ENCODE measurements at regions not wholly inside any gene's neighbourhood (a gene's known extent, or its start where the extent isn't known, plus 50 kb on each side); places are given as distances from the start of the nearest gene placed in this dataset.

GRCh38 chr14:22303589-22304195 lies 285.3 kb downstream of the DAD1 start:
- Histone ChIP-seq H3K9me3 (ENCODE audit: control insufficient read depth, low read length) (no peaks in the 10 kb centered on the region), H3K27ac (ENCODE audit: low read depth in 1 of 2, low read length in 2 of 2) (no peak overlapping the region), H3K27me3 (ENCODE audit: control insufficient read depth in 1 of 2, insufficient read depth in 2 of 2, low read length in 1 of 2) (no peaks in the 10 kb centered on the region), H3K36me3 (ENCODE audit: control insufficient read depth in 1 of 2, insufficient read depth in 2 of 2, low read length in 1 of 2) (no peaks in the 10 kb centered on the region), H3K4me3 (ENCODE audit: low read length in 2 of 2) (no peak overlapping the region), H3K4me1 (ENCODE audit: control insufficient read depth in 1 of 2, insufficient read depth in 2 of 2, low read length in 2 of 2) (peaks cover 0 to 4% of the 10 kb centered on the region in 2 donors)
- ATAC-seq (ENCODE audit: low FRiP score): peak; percentile 38
- WGBS, 2 donors: 16 to 17% methylated on average over 5 of the region's 5 CpGs
- no peak for DNase-seq
- intact Hi-C loops (cut with DNase I): no loop called here

GRCh38 chr14:22300646-22301045 lies 288.4 kb downstream of the DAD1 start:
- ATAC-seq (ENCODE audit: low FRiP score) (no peak), DNase-seq (no peak)
- intact Hi-C loops (cut with DNase I): no loop called here
- Histone ChIP-seq H3K4me1 (ENCODE audit: control insufficient read depth in 1 of 2, insufficient read depth in 2 of 2, low read length in 2 of 2) (peaks cover 0 to 4% of the 10 kb centered on the region in 2 donors), H3K9me3 (ENCODE audit: control insufficient read depth, low read length) (no peaks in the 10 kb centered on the region), H3K27ac (ENCODE audit: low read depth in 1 of 2, low read length in 2 of 2) (no peak overlapping the region), H3K27me3 (ENCODE audit: control insufficient read depth in 1 of 2, insufficient read depth in 2 of 2, low read length in 1 of 2) (peaks cover 0 to 2% of the 10 kb centered on the region in 2 donors), H3K4me3 (ENCODE audit: low read length in 2 of 2) (no peak overlapping the region), H3K36me3 (ENCODE audit: control insufficient read depth in 1 of 2, insufficient read depth in 2 of 2, low read length in 1 of 2) (no peaks in the 10 kb centered on the region)
- WGBS, 2 donors: 43 to 62% methylated on average over 2 of the region's 2 CpGs

- Histone ChIP-seq H3K4me1 (ENCODE audit: control insufficient read depth in 1 of 2, insufficient read depth in 2 of 2, low read length in 2 of 2) (no peaks in the 10 kb centered on the region), H3K4me3 (ENCODE audit: low read length in 2 of 2) (no peak overlapping the region), H3K36me3 (ENCODE audit: control insufficient read depth in 1 of 2, insufficient read depth in 2 of 2, low read length in 1 of 2) (no peaks in the 10 kb centered on the region), H3K27me3 (ENCODE audit: control insufficient read depth in 1 of 2, insufficient read depth in 2 of 2, low read length in 1 of 2) (peaks cover 0 to 2% of the 10 kb centered on the region in 2 donors), H3K27ac (ENCODE audit: low read depth in 1 of 2, low read length in 2 of 2) (no peak overlapping the region), H3K9me3 (ENCODE audit: control insufficient read depth, low read length) (no peaks in the 10 kb centered on the region)
- WGBS, 2 donors: 72 to 76% methylated on average over 1 of the region's 1 CpG
- no peak for DNase-seq
- intact Hi-C loops (cut with DNase I): no loop called here
- ATAC-seq (ENCODE audit: low FRiP score): no peak
Observed at GRCh38 chr14:22297376-22297775, 291.6 kb downstream of the DAD1 start.

- intact Hi-C loops (cut with DNase I): no loop called here
- no peak for ATAC-seq (ENCODE audit: low FRiP score)
- WGBS, 2 donors: 42 to 46% methylated on average over 3 of the region's 3 CpGs
- no peaks in the 10 kb centered on the region for H3K4me1 ChIP-seq (ENCODE audit: control insufficient read depth in 1 of 2, insufficient read depth in 2 of 2, low read length in 2 of 2)
- no peak overlapping the region for H3K27ac ChIP-seq (ENCODE audit: low read depth in 1 of 2, low read length in 2 of 2)
- H3K9me3 ChIP-seq (ENCODE audit: control insufficient read depth, low read length): no peaks in the 10 kb centered on the region
- no peaks in the 10 kb centered on the region for H3K36me3 ChIP-seq (ENCODE audit: control insufficient read depth in 1 of 2, insufficient read depth in 2 of 2, low read length in 1 of 2)
- no peak overlapping the region for H3K4me3 ChIP-seq (ENCODE audit: low read length in 2 of 2)
- peaks cover 0 to 2% of the 10 kb centered on the region in 2 donors for H3K27me3 ChIP-seq (ENCODE audit: control insufficient read depth in 1 of 2, insufficient read depth in 2 of 2, low read length in 1 of 2)
- no peak for DNase-seq
Observed at GRCh38 chr14:22296722-22297121, 292.3 kb downstream of the DAD1 start.

- WGBS, 2 donors: 80% methylated on average over 7 of the region's 7 CpGs
Observed at GRCh38 chr14:22296088-22296487, 292.9 kb downstream of the DAD1 start.

GRCh38 chr14:22291406-22291805 lies 297.6 kb downstream of the DAD1 start:
- Histone ChIP-seq H3K36me3 (ENCODE audit: control insufficient read depth in 1 of 2, insufficient read depth in 2 of 2, low read length in 1 of 2) (no peaks in the 10 kb centered on the region), H3K27me3 (ENCODE audit: control insufficient read depth in 1 of 2, insufficient read depth in 2 of 2, low read length in 1 of 2) (no peaks in the 10 kb centered on the region), H3K9me3 (ENCODE audit: control insufficient read depth, low read length) (no peaks in the 10 kb centered on the region), H3K4me3 (ENCODE audit: low read length in 2 of 2) (no peak overlapping the region), H3K4me1 (ENCODE audit: control insufficient read depth in 1 of 2, insufficient read depth in 2 of 2, low read length in 2 of 2) (no peaks in the 10 kb centered on the region), H3K27ac (ENCODE audit: low read depth in 1 of 2, low read length in 2 of 2) (no peak overlapping the region)
- DNase-seq (no peak), ATAC-seq (ENCODE audit: low FRiP score) (no peak)
- intact Hi-C loops (cut with DNase I): no loop called here

More at GRCh38 chr14:22296088-22296487, 292.9 kb downstream of the DAD1 start:
- H3K9me3 ChIP-seq (ENCODE audit: control insufficient read depth, low read length): no peaks in the 10 kb centered on the region
- intact Hi-C loops (cut with DNase I): no loop called here
- no peak overlapping the region for H3K4me3 ChIP-seq (ENCODE audit: low read length in 2 of 2)
- no peaks in the 10 kb centered on the region for H3K36me3 ChIP-seq (ENCODE audit: control insufficient read depth in 1 of 2, insufficient read depth in 2 of 2, low read length in 1 of 2)
- H3K4me1 ChIP-seq (ENCODE audit: control insufficient read depth in 1 of 2, insufficient read depth in 2 of 2, low read length in 2 of 2): no peaks in the 10 kb centered on the region
- ATAC-seq (ENCODE audit: low FRiP score) (no peak), DNase-seq (no peak)
- no peak overlapping the region for H3K27ac ChIP-seq (ENCODE audit: low read depth in 1 of 2, low read length in 2 of 2)
- peaks cover 0 to 2% of the 10 kb centered on the region in 2 donors for H3K27me3 ChIP-seq (ENCODE audit: control insufficient read depth in 1 of 2, insufficient read depth in 2 of 2, low read length in 1 of 2)

- Histone ChIP-seq H3K9me3 (ENCODE audit: control insufficient read depth, low read length) (no peaks in the 10 kb centered on the region), H3K4me3 (ENCODE audit: low read length in 2 of 2) (no peak overlapping the region), H3K27me3 (ENCODE audit: control insufficient read depth in 1 of 2, insufficient read depth in 2 of 2, low read length in 1 of 2) (no peaks in the 10 kb centered on the region), H3K27ac (ENCODE audit: low read depth in 1 of 2, low read length in 2 of 2) (no peak overlapping the region), H3K36me3 (ENCODE audit: control insufficient read depth in 1 of 2, insufficient read depth in 2 of 2, low read length in 1 of 2) (no peaks in the 10 kb centered on the region), H3K4me1 (ENCODE audit: control insufficient read depth in 1 of 2, insufficient read depth in 2 of 2, low read length in 2 of 2) (no peaks in the 10 kb centered on the region)
- WGBS, 2 donors: 35 to 41% methylated on average over 1 of the region's 1 CpG
- no peak for ATAC-seq (ENCODE audit: low FRiP score)
- intact Hi-C loops (cut with DNase I): no loop called here
- no peak for DNase-seq
Observed at GRCh38 chr14:22289570-22289969, 299.5 kb downstream of the DAD1 start.

- intact Hi-C loops (cut with DNase I): no loop called here
- Histone ChIP-seq H3K36me3 (ENCODE audit: control insufficient read depth in 1 of 2, insufficient read depth in 2 of 2, low read length in 1 of 2) (no peaks in the 10 kb centered on the region), H3K4me3 (ENCODE audit: low read length in 2 of 2) (no peak overlapping the region), H3K27ac (ENCODE audit: low read depth in 1 of 2, low read length in 2 of 2) (no peak overlapping the region), H3K4me1 (ENCODE audit: control insufficient read depth in 1 of 2, insufficient read depth in 2 of 2, low read length in 2 of 2) (no peaks in the 10 kb centered on the region), H3K27me3 (ENCODE audit: control insufficient read depth in 1 of 2, insufficient read depth in 2 of 2, low read length in 1 of 2) (no peaks in the 10 kb centered on the region), H3K9me3 (ENCODE audit: control insufficient read depth, low read length) (no peaks in the 10 kb centered on the region)
- 35 to 37% methylated on average over 3 of the region's 3 CpGs for WGBS, 2 donors
- ATAC-seq (ENCODE audit: low FRiP score): no peak
- no peak for DNase-seq
Observed at GRCh38 chr14:22285991-22286390, 303.0 kb downstream of the DAD1 start.

GRCh38 chr14:22282949-22283348 lies 306.1 kb downstream of the DAD1 start:
- intact Hi-C loops (cut with DNase I): no loop called here
- 84% methylated on average over 5 of the region's 5 CpGs for WGBS, 2 donors
- ATAC-seq (ENCODE audit: low FRiP score): no peak

More at GRCh38 chr14:22282949-22283348, 306.1 kb downstream of the DAD1 start:
- Histone ChIP-seq H3K9me3 (ENCODE audit: control insufficient read depth, low read length) (no peaks in the 10 kb centered on the region), H3K4me3 (ENCODE audit: low read length in 2 of 2) (no peak overlapping the region), H3K4me1 (ENCODE audit: control insufficient read depth in 1 of 2, insufficient read depth in 2 of 2, low read length in 2 of 2) (no peaks in the 10 kb centered on the region), H3K36me3 (ENCODE audit: control insufficient read depth in 1 of 2, insufficient read depth in 2 of 2, low read length in 1 of 2) (no peaks in the 10 kb centered on the region), H3K27me3 (ENCODE audit: control insufficient read depth in 1 of 2, insufficient read depth in 2 of 2, low read length in 1 of 2) (no peaks in the 10 kb centered on the region), H3K27ac (ENCODE audit: low read depth in 1 of 2, low read length in 2 of 2) (no peak overlapping the region)
- no peak for DNase-seq

Data from aorta (tissue), 5 donors.